ENCODE measurements at regions not wholly inside any gene's neighbourhood (a gene's known extent, or its start where the extent isn't known, plus 50 kb on each side); places are given as distances from the start of the nearest gene placed in this dataset.
"Not testable (repeated sequence)": the region's sequence is repeated elsewhere in the genome, so short reads cannot be mapped to it uniquely, and the experiment has no call there.

GRCh38 chr10:114708084-114708483 is 50.0 kb upstream of the ABLIM1 start:
- no peak overlapping the region for H3K9ac ChIP-seq (ENCODE audit: low read depth, low read length)
- H3K27ac ChIP-seq (ENCODE audit: low read depth, low read length), result no peak overlapping the region
- H3K4me3 ChIP-seq (ENCODE audit: low read depth, low read length), result no peak overlapping the region
- no peaks in the 10 kb centered on the region for H3K9me3 ChIP-seq (ENCODE audit: control insufficient read depth, insufficient read depth, low read length)
- no peaks in the 10 kb centered on the region for H3K27me3 ChIP-seq (ENCODE audit: control insufficient read depth, insufficient read depth, low read length)
- no peaks in the 10 kb centered on the region for H3K36me3 ChIP-seq (ENCODE audit: control insufficient read depth, insufficient read depth, low read length)
- peaks cover 13% of the 10 kb centered on the region; the same call in 1 of the 2 replicates for H3K4me1 ChIP-seq (ENCODE audit: control insufficient read depth, insufficient read depth, low read length)

GRCh38 chr10:114708717-114709335 is 50.8 kb upstream of the ABLIM1 start:
- no peak overlapping the region for H3K9ac ChIP-seq (ENCODE audit: low read depth, low read length)
- no peak overlapping the region for H3K27ac ChIP-seq (ENCODE audit: low read depth, low read length)
- H3K4me3 ChIP-seq (ENCODE audit: low read depth, low read length), result no peak overlapping the region
- H3K27me3 ChIP-seq (ENCODE audit: control insufficient read depth, insufficient read depth, low read length), result no peaks in the 10 kb centered on the region
- H3K36me3 ChIP-seq (ENCODE audit: control insufficient read depth, insufficient read depth, low read length), result no peaks in the 10 kb centered on the region
- peaks cover 21% of the 10 kb centered on the region for H3K4me1 ChIP-seq (ENCODE audit: control insufficient read depth, insufficient read depth, low read length)
- no peaks in the 10 kb centered on the region for H3K9me3 ChIP-seq (ENCODE audit: control insufficient read depth, insufficient read depth, low read length)

- H3K36me3 ChIP-seq (ENCODE audit: control insufficient read depth, insufficient read depth, low read length), result no peaks in the 10 kb centered on the region
- no peak overlapping the region for H3K4me3 ChIP-seq (ENCODE audit: low read depth, low read length)
- H3K27ac ChIP-seq (ENCODE audit: low read depth, low read length), result no peak overlapping the region
- H3K9ac ChIP-seq (ENCODE audit: low read depth, low read length), result no peak overlapping the region
- H3K4me1 ChIP-seq (ENCODE audit: control insufficient read depth, insufficient read depth, low read length), result peaks cover 30% of the 10 kb centered on the region
- H3K27me3 ChIP-seq (ENCODE audit: control insufficient read depth, insufficient read depth, low read length), result no peaks in the 10 kb centered on the region
- no peaks in the 10 kb centered on the region for H3K9me3 ChIP-seq (ENCODE audit: control insufficient read depth, insufficient read depth, low read length)
Measured at GRCh38 chr10:114709984-114710383, 51.9 kb upstream of the ABLIM1 start.

- Histone ChIP-seq H3K4me3 (ENCODE audit: low read depth, low read length) (no peak overlapping the region), H3K4me1 (ENCODE audit: control insufficient read depth, insufficient read depth, low read length) (peaks cover 35% of the 10 kb centered on the region), H3K9me3 (ENCODE audit: control insufficient read depth, insufficient read depth, low read length) (no peaks in the 10 kb centered on the region), H3K27me3 (ENCODE audit: control insufficient read depth, insufficient read depth, low read length) (no peaks in the 10 kb centered on the region), H3K27ac (ENCODE audit: low read depth, low read length) (peak overlapping the region; percentile 6), H3K36me3 (ENCODE audit: control insufficient read depth, insufficient read depth, low read length) (no peaks in the 10 kb centered on the region), H3K9ac (ENCODE audit: low read depth, low read length) (no peak overlapping the region)
Measured at GRCh38 chr10:114711176-114711868, 53.2 kb upstream of the ABLIM1 start.

GRCh38 chr10:114711869-114712250 is 53.8 kb upstream of the ABLIM1 start:
- Histone ChIP-seq H3K27me3 (ENCODE audit: control insufficient read depth, insufficient read depth, low read length) (no peaks in the 10 kb centered on the region), H3K36me3 (ENCODE audit: control insufficient read depth, insufficient read depth, low read length) (no peaks in the 10 kb centered on the region), H3K9ac (ENCODE audit: low read depth, low read length) (no peak overlapping the region), H3K27ac (ENCODE audit: low read depth, low read length) (peak overlapping the region; percentile 6), H3K4me1 (ENCODE audit: control insufficient read depth, insufficient read depth, low read length) (peaks cover 35% of the 10 kb centered on the region), H3K9me3 (ENCODE audit: control insufficient read depth, insufficient read depth, low read length) (no peaks in the 10 kb centered on the region), H3K4me3 (ENCODE audit: low read depth, low read length) (no peak overlapping the region)

- Histone ChIP-seq H3K36me3 (ENCODE audit: control insufficient read depth, insufficient read depth, low read length) (no peaks in the 10 kb centered on the region), H3K4me1 (ENCODE audit: control insufficient read depth, insufficient read depth, low read length) (peaks cover 35% of the 10 kb centered on the region), H3K4me3 (ENCODE audit: low read depth, low read length) (no peak overlapping the region), H3K27ac (ENCODE audit: low read depth, low read length) (no peak overlapping the region), H3K27me3 (ENCODE audit: control insufficient read depth, insufficient read depth, low read length) (no peaks in the 10 kb centered on the region), H3K9ac (ENCODE audit: low read depth, low read length) (0 out of 2 replicates have a peak overlapping the region, but pooled peaks have one; percentile 14), H3K9me3 (ENCODE audit: control insufficient read depth, insufficient read depth, low read length) (no peaks in the 10 kb centered on the region)
Measured at GRCh38 chr10:114713525-114714090, 55.5 kb upstream of the ABLIM1 start.

GRCh38 chr10:114714281-114714741 is 56.2 kb upstream of the ABLIM1 start:
- H3K36me3 ChIP-seq (ENCODE audit: control insufficient read depth, insufficient read depth, low read length), result no peaks in the 10 kb centered on the region
- H3K27ac ChIP-seq (ENCODE audit: low read depth, low read length), result no peak overlapping the region
- H3K27me3 ChIP-seq (ENCODE audit: control insufficient read depth, insufficient read depth, low read length), result no peaks in the 10 kb centered on the region
- peaks cover 29% of the 10 kb centered on the region for H3K4me1 ChIP-seq (ENCODE audit: control insufficient read depth, insufficient read depth, low read length)
- H3K9me3 ChIP-seq (ENCODE audit: control insufficient read depth, insufficient read depth, low read length), result no peaks in the 10 kb centered on the region
- no peak overlapping the region for H3K4me3 ChIP-seq (ENCODE audit: low read depth, low read length)
- H3K9ac ChIP-seq (ENCODE audit: low read depth, low read length), result no peak overlapping the region

GRCh38 chr10:114715171-114715670 is 57.1 kb upstream of the ABLIM1 start:
- Histone ChIP-seq H3K27ac (ENCODE audit: low read depth, low read length) (no peak overlapping the region), H3K4me3 (ENCODE audit: low read depth, low read length) (no peak overlapping the region), H3K36me3 (ENCODE audit: control insufficient read depth, insufficient read depth, low read length) (no peaks in the 10 kb centered on the region), H3K9ac (ENCODE audit: low read depth, low read length) (no peak overlapping the region), H3K4me1 (ENCODE audit: control insufficient read depth, insufficient read depth, low read length) (peaks cover 29% of the 10 kb centered on the region), H3K27me3 (ENCODE audit: control insufficient read depth, insufficient read depth, low read length) (no peaks in the 10 kb centered on the region), H3K9me3 (ENCODE audit: control insufficient read depth, insufficient read depth, low read length) (no peaks in the 10 kb centered on the region)

- Histone ChIP-seq H3K9me3 (ENCODE audit: control insufficient read depth, insufficient read depth, low read length) (no peaks in the 10 kb centered on the region), H3K4me3 (ENCODE audit: low read depth, low read length) (no peak overlapping the region), H3K4me1 (ENCODE audit: control insufficient read depth, insufficient read depth, low read length) (peaks cover 27% of the 10 kb centered on the region), H3K27me3 (ENCODE audit: control insufficient read depth, insufficient read depth, low read length) (no peaks in the 10 kb centered on the region), H3K9ac (ENCODE audit: low read depth, low read length) (no peak overlapping the region), H3K36me3 (ENCODE audit: control insufficient read depth, insufficient read depth, low read length) (no peaks in the 10 kb centered on the region), H3K27ac (ENCODE audit: low read depth, low read length) (no peak overlapping the region)
Measured at GRCh38 chr10:114716811-114717404, 58.8 kb upstream of the ABLIM1 start.

GRCh38 chr10:114717881-114718280 is 59.8 kb upstream of the ABLIM1 start:
- H3K36me3 ChIP-seq (ENCODE audit: control insufficient read depth, insufficient read depth, low read length); H3K27me3 ChIP-seq (ENCODE audit: control insufficient read depth, insufficient read depth, low read length); H3K9me3 ChIP-seq (ENCODE audit: control insufficient read depth, insufficient read depth, low read length); H3K9ac ChIP-seq (ENCODE audit: low read depth, low read length); H3K4me3 ChIP-seq (ENCODE audit: low read depth, low read length); H3K27ac ChIP-seq (ENCODE audit: low read depth, low read length): not testable (repeated sequence)
- peaks cover 24% of the 10 kb centered on the region for H3K4me1 ChIP-seq (ENCODE audit: control insufficient read depth, insufficient read depth, low read length)

GRCh38 chr10:114718374-114718773 is 60.3 kb upstream of the ABLIM1 start:
- Histone ChIP-seq H3K9ac (ENCODE audit: low read depth, low read length) (no peak overlapping the region), H3K4me1 (ENCODE audit: control insufficient read depth, insufficient read depth, low read length) (peaks cover 19% of the 10 kb centered on the region), H3K4me3 (ENCODE audit: low read depth, low read length) (no peak overlapping the region), H3K36me3 (ENCODE audit: control insufficient read depth, insufficient read depth, low read length) (no peaks in the 10 kb centered on the region), H3K9me3 (ENCODE audit: control insufficient read depth, insufficient read depth, low read length) (no peaks in the 10 kb centered on the region), H3K27me3 (ENCODE audit: control insufficient read depth, insufficient read depth, low read length) (no peaks in the 10 kb centered on the region), H3K27ac (ENCODE audit: low read depth, low read length) (no peak overlapping the region)
